ENCODE measurements at regions not wholly inside any gene's neighbourhood (a gene's known extent, or its start where the extent isn't known, plus 50 kb on each side); places are given as distances from the start of the nearest gene placed in this dataset.

GRCh38 chr1:5250336-5250735 lies 595.9 kb downstream of the AJAP1 start:
- Histone ChIP-seq H3K9me3 (ENCODE audit: control insufficient read depth in 4 of 4, low read length in 3 of 4) (no peaks in the 10 kb centered on the region), H3K9ac (ENCODE audit: low read depth in 1 of 2, low read length in 2 of 2) (no peak overlapping the region), H3K4me3 (ENCODE audit: low read depth in 1 of 3, low read length in 3 of 3) (no peak overlapping the region), H3K27ac (ENCODE audit: low read depth in 1 of 2, low read length in 2 of 2) (no peak overlapping the region), H3K36me3 (ENCODE audit: control insufficient read depth in 4 of 4, insufficient read depth in 3 of 4, low read depth in 1 of 4, low read length in 3 of 4) (no peaks in the 10 kb centered on the region), H3K4me1 (ENCODE audit: control insufficient read depth in 4 of 4, insufficient read depth in 4 of 4, low read length in 3 of 4) (no peaks in the 10 kb centered on the region), H3K27me3 (ENCODE audit: control insufficient read depth in 4 of 4, insufficient read depth in 4 of 4, low read length in 3 of 4) (no peaks in the 10 kb centered on the region)
- TF ChIP-seq EGR1 (IDR thresholded peaks at IDR 0.05; ENCODE audit: low read depth in 2 of 2) (no peak), YY1 (IDR thresholded peaks at IDR 0.05) (no peak), HNF4A (conservative IDR thresholded peaks at IDR 0.05) (no peak), NR2F2 (IDR thresholded peaks at IDR 0.05) (no peak), RXRA (IDR thresholded peaks at IDR 0.05) (no peak), GABPA (IDR thresholded peaks at IDR 0.05 in 1 of 2, conservative IDR thresholded peaks at IDR 0.05 in 1 of 2) (no peak), FOXA1 (IDR thresholded peaks at IDR 0.05) (no peak)
- 86% methylated on average over 2 of the region's 2 CpGs for WGBS
- no peak for DNase-seq (ENCODE audit: low spot score)

DNA sequence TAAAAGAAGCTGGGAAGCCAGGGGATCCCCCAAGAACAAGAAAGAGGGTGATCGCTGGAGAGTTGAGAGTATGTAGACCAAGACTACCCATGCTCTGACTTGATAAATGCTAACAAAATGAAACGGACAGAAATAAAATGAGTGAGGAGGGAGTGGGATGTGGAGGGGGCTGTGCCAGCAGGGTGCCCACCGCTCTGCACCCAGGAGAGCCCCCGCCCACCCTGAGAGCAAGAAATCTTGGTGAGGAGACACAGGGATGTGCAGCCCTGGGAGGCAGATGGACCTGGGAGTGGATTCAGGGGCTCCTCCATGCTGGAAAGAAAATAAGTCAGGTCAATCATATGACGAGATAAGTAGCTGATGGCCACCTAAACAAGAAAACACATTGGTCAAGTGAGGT lies 590.9 kb downstream of the AJAP1 start:
- Histone ChIP-seq H3K4me3 (ENCODE audit: low read depth in 1 of 3, low read length in 3 of 3) (no peak overlapping the region), H3K9me3 (ENCODE audit: control insufficient read depth in 4 of 4, low read length in 3 of 4) (no peaks in the 10 kb centered on the region), H3K27me3 (ENCODE audit: control insufficient read depth in 4 of 4, insufficient read depth in 4 of 4, low read length in 3 of 4) (no peaks in the 10 kb centered on the region), H3K36me3 (ENCODE audit: control insufficient read depth in 4 of 4, insufficient read depth in 3 of 4, low read depth in 1 of 4, low read length in 3 of 4) (no peaks in the 10 kb centered on the region), H3K27ac (ENCODE audit: low read depth in 1 of 2, low read length in 2 of 2) (no peak overlapping the region), H3K4me1 (ENCODE audit: control insufficient read depth in 4 of 4, insufficient read depth in 4 of 4, low read length in 3 of 4) (no peaks in the 10 kb centered on the region), H3K9ac (ENCODE audit: low read depth in 1 of 2, low read length in 2 of 2) (no peak overlapping the region)
- no peak for DNase-seq (ENCODE audit: low spot score)
- WGBS, result 78% methylated on average over 5 of the region's 5 CpGs
- TF ChIP-seq RXRA (IDR thresholded peaks at IDR 0.05) (no peak), NR2F2 (IDR thresholded peaks at IDR 0.05) (no peak), SP1 (IDR thresholded peaks at IDR 0.05) (no peak), HNF4G (IDR thresholded peaks at IDR 0.05) (no peak), TAF1 (conservative IDR thresholded peaks at IDR 0.05) (no peak), JUND (IDR thresholded peaks at IDR 0.05) (no peak), HNF4A (conservative IDR thresholded peaks at IDR 0.05) (no peak), GABPA (IDR thresholded peaks at IDR 0.05 in 1 of 2, conservative IDR thresholded peaks at IDR 0.05 in 1 of 2) (no peak), FOXA1 (IDR thresholded peaks at IDR 0.05) (no peak), RAD21 (IDR thresholded peaks at IDR 0.05) (no peak), CTCF (IDR thresholded peaks at IDR 0.05; ENCODE audit: low read depth, low read length, missing input control) (no peak), ATF3 (IDR thresholded peaks at IDR 0.05) (no peak), YY1 (IDR thresholded peaks at IDR 0.05) (no peak), REST (IDR thresholded peaks at IDR 0.05) (no peak), FOXA2 (IDR thresholded peaks at IDR 0.05) (no peak), EGR1 (IDR thresholded peaks at IDR 0.05; ENCODE audit: low read depth in 2 of 2) (no peak), MAX (IDR thresholded peaks at IDR 0.05) (no peak)
- TF ChIP-seq, protein P1, sequence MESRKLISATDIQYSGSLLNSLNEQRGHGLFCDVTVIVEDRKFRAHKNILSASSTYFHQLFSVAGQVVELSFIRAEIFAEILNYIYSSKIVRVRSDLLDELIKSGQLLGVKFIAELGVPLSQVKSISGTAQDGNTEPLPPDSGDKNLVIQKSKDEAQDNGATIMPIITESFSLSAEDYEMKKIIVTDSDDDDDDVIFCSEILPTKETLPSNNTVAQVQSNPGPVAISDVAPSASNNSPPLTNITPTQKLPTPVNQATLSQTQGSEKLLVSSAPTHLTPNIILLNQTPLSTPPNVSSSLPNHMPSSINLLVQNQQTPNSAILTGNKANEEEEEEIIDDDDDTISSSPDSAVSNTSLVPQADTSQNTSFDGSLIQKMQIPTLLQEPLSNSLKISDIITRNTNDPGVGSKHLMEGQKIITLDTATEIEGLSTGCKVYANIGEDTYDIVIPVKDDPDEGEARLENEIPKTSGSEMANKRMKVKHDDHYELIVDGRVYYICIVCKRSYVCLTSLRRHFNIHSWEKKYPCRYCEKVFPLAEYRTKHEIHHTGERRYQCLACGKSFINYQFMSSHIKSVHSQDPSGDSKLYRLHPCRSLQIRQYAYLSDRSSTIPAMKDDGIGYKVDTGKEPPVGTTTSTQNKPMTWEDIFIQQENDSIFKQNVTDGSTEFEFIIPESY (IDR thresholded peaks at IDR 0.05), result no peak
